A673 (cell line): ENCODE measurements at regions not wholly inside any gene's neighbourhood (a gene's known extent, or its start where the extent isn't known, plus 50 kb on each side); places are given as distances from the start of the nearest gene placed in this dataset.
A peak's percentile ranks its signal among the peaks of the same experiment; 100 is the strongest.
"Not testable (repeated sequence)": the region's sequence is repeated elsewhere in the genome, so short reads cannot be mapped to it uniquely, and the experiment has no call there.

Experiments
- BruUV-seq: library from RNA; stranded (reverse); fragments of 400-500 nt; replicated peaks from 2 replicates; lab custom pipeline; 2021; lab: Mats Ljungman, UMichigan
- CTCF ChIA-PET: fragments of 300-600 bp; sonication (Branson Sonifier 250); formaldehyde crosslinking; loops from one replicate; lab custom pipeline; 2022; ENCODE audit warnings: antibody characterized with exemption; lab: Charles Lee
- POLR2A ChIA-PET: fragments of 300-600 bp; sonication (Branson Sonifier 250); formaldehyde crosslinking; loops from one replicate; lab custom pipeline; 2022; ENCODE audit warnings: antibody characterized with exemption; ENCODE audit not compliant: low non-redundant PET; lab: Charles Lee
- DNase-seq: peaks from one replicate; pipeline ENCODE4 v3.0.0-alpha.2; 2015; ENCODE audit warnings: low spot score
- H3K27ac ChIP-seq: fragments of 200-600 bp; sonication (generic); 2 replicates; pipeline ENCODE4 v1.5.1; 2016; ENCODE audit warnings: mixed run types, low read depth, mild to moderate bottlenecking, mixed read lengths, antibody characterized with exemption, low read length; ENCODE audit not compliant: poor library complexity, severe bottlenecking
- H3K27me3 ChIP-seq: fragments of 200-600 bp; sonication (generic); replicated peaks from 2 replicates; pipeline ENCODE4 v1.6.1; 2017; ENCODE audit warnings: mixed run types, low read depth, mild to moderate bottlenecking, mixed read lengths, antibody characterized with exemption, low read length; ENCODE audit not compliant: insufficient read depth, poor library complexity
- H3K36me3 ChIP-seq: fragments of 200-600 bp; sonication (generic); 2 replicates; pipeline ENCODE4 v1.6.1; 2016; ENCODE audit warnings: mixed run types, mild to moderate bottlenecking, mixed read lengths, antibody characterized with exemption, low read length; ENCODE audit not compliant: insufficient read depth, poor library complexity, severe bottlenecking
- H3K4me1 ChIP-seq: fragments of 200-600 bp; sonication (generic); 2 replicates; pipeline ENCODE4 v1.6.1; 2017; ENCODE audit warnings: mixed run types, mild to moderate bottlenecking, mixed read lengths, antibody characterized with exemption, low read length; ENCODE audit not compliant: insufficient read depth, poor library complexity, severe bottlenecking
- H3K4me3 ChIP-seq: fragments of 200-600 bp; sonication (generic); 2 replicates; pipeline ENCODE4 v1.5.1; 2016; ENCODE audit warnings: low read depth, mixed run types, mild to moderate bottlenecking, mixed read lengths, low read length; ENCODE audit not compliant: poor library complexity, severe bottlenecking
- H3K9me3 ChIP-seq: fragments of 200-600 bp; sonication (generic); 2 replicates; pipeline ENCODE4 v1.6.1; 2016; ENCODE audit warnings: mixed run types, low read depth, mild to moderate bottlenecking, mixed read lengths, antibody characterized with exemption, low read length; ENCODE audit not compliant: poor library complexity, severe bottlenecking
- CTCF ChIP-seq: fragments of 300-800, 200-600 bp; sonication (generic); conservative IDR thresholded peaks from 2 replicates; pipeline ENCODE4 v1.5.1; 2017; ENCODE audit warnings: low read depth, mild to moderate bottlenecking, antibody characterized with exemption, low read length, moderate library complexity, mixed read lengths
- EZH2 ChIP-seq: fragments of 200-600 bp; sonication (generic); IDR thresholded peaks from 2 replicates; pipeline ENCODE4 v1.6.1; 2017; ENCODE audit warnings: borderline replicate concordance, low read depth, mild to moderate bottlenecking, mixed read lengths, antibody characterized with exemption, low read length; ENCODE audit not compliant: poor library complexity, severe bottlenecking
- intact Hi-C: fragments of 100-400 bp; cut with micrococcal nuclease; formaldehyde crosslinking; loops from one replicate; pipeline ENCODE4 v1.10.0; 2022; ENCODE audit not compliant: unreplicated experiment

GRCh38 chr7:89621925-89622641 is 532.2 kb upstream of the STEAP1 start:
- no peaks in the 10 kb centered on the region for H3K36me3 ChIP-seq
- TF ChIP-seq CTCF (no peak), EZH2 (no peak)
- intact Hi-C loops: loop anchor here (5.0 to 10.0 kb wide), 2 partner anchors 837 to 1075 kb away; no protein-coding TSS in a partner anchor
- DNase-seq: no peak
- no peaks in the 10 kb centered on the region for H3K4me1 ChIP-seq
- H3K4me3 ChIP-seq: no peak overlapping the region
- H3K9me3 ChIP-seq: no peaks in the 10 kb centered on the region
- peaks cover 6% of the 10 kb centered on the region for H3K27me3 ChIP-seq
- ChIA-PET CTCF (interaction anchor here (0.6 to 1.6 kb wide), 2 partner anchors 1379 to 1881 kb away, joined by 5 to 6 read pairs; no protein-coding TSS in a partner anchor), POLR2A (no interaction called here)
- no TSS peak for BruUV-seq
- no peak overlapping the region for H3K27ac ChIP-seq

- TF ChIP-seq EZH2 (no peak), CTCF (peak; percentile 81)
- CTCF ChIA-PET: interaction anchor here (0.6 to 1.6 kb wide), 3 partner anchors 1380 to 1882 kb away, joined by 5 to 8 read pairs (median 6); no protein-coding TSS in a partner anchor
Measured at GRCh38 chr7:89623018-89623672, 531.1 kb upstream of the STEAP1 start.

GRCh38 chr7:89624155-89624554 is 530.1 kb upstream of the STEAP1 start:
- H3K27me3 ChIP-seq, DNase-seq, POLR2A ChIA-PET, H3K9me3 ChIP-seq, BruUV-seq, H3K4me3 ChIP-seq, H3K4me1 ChIP-seq, CTCF ChIA-PET, H3K27ac ChIP-seq, H3K36me3 ChIP-seq: not testable (repeated sequence)
- intact Hi-C loops: loop anchor here (5.0 to 10.0 kb wide), 2 partner anchors 839 to 1077 kb away; no protein-coding TSS in a partner anchor

More at GRCh38 chr7:89623018-89623672, 531.1 kb upstream of the STEAP1 start:
- Histone ChIP-seq H3K27me3 (peaks cover 10% of the 10 kb centered on the region), H3K9me3 (no peaks in the 10 kb centered on the region), H3K27ac (no peak overlapping the region), H3K4me1 (no peaks in the 10 kb centered on the region), H3K4me3 (no peak overlapping the region), H3K36me3 (no peaks in the 10 kb centered on the region)
- no TSS peak for BruUV-seq
- peak; percentile 58 for DNase-seq
- POLR2A ChIA-PET: no interaction called here
- intact Hi-C loops: loop anchor here (5.0 to 10.0 kb wide), 2 partner anchors 838 to 1076 kb away; no protein-coding TSS in a partner anchor
